A673 (cell line): ENCODE measurements at regions not wholly inside any gene's neighbourhood (a gene's known extent, or its start where the extent isn't known, plus 50 kb on each side); places are given as distances from the start of the nearest gene placed in this dataset.

Source experiments
- BruUV-seq: library from RNA; stranded (reverse); fragments of 400-500 nt; replicated peaks from 2 replicates; lab custom pipeline; 2021; lab: Mats Ljungman, UMichigan
- CTCF ChIA-PET: fragments of 300-600 bp; sonication (Branson Sonifier 250); formaldehyde crosslinking; loops from one replicate; lab custom pipeline; 2022; ENCODE audit warnings: antibody characterized with exemption; lab: Charles Lee
- POLR2A ChIA-PET: fragments of 300-600 bp; sonication (Branson Sonifier 250); formaldehyde crosslinking; loops from one replicate; lab custom pipeline; 2022; ENCODE audit warnings: antibody characterized with exemption; ENCODE audit not compliant: low non-redundant PET; lab: Charles Lee
- DNase-seq: peaks from one replicate; pipeline ENCODE4 v3.0.0-alpha.2; 2015; ENCODE audit warnings: low spot score
- H3K27ac ChIP-seq: fragments of 200-600 bp; sonication (generic); 2 replicates; pipeline ENCODE4 v1.5.1; 2016; ENCODE audit warnings: mixed run types, low read depth, mild to moderate bottlenecking, mixed read lengths, antibody characterized with exemption, low read length; ENCODE audit not compliant: poor library complexity, severe bottlenecking
- H3K27me3 ChIP-seq: fragments of 200-600 bp; sonication (generic); replicated peaks from 2 replicates; pipeline ENCODE4 v1.6.1; 2017; ENCODE audit warnings: mixed run types, low read depth, mild to moderate bottlenecking, mixed read lengths, antibody characterized with exemption, low read length; ENCODE audit not compliant: insufficient read depth, poor library complexity
- H3K36me3 ChIP-seq: fragments of 200-600 bp; sonication (generic); 2 replicates; pipeline ENCODE4 v1.6.1; 2016; ENCODE audit warnings: mixed run types, mild to moderate bottlenecking, mixed read lengths, antibody characterized with exemption, low read length; ENCODE audit not compliant: insufficient read depth, poor library complexity, severe bottlenecking
- H3K4me1 ChIP-seq: fragments of 200-600 bp; sonication (generic); 2 replicates; pipeline ENCODE4 v1.6.1; 2017; ENCODE audit warnings: mixed run types, mild to moderate bottlenecking, mixed read lengths, antibody characterized with exemption, low read length; ENCODE audit not compliant: insufficient read depth, poor library complexity, severe bottlenecking
- H3K4me3 ChIP-seq: fragments of 200-600 bp; sonication (generic); 2 replicates; pipeline ENCODE4 v1.5.1; 2016; ENCODE audit warnings: low read depth, mixed run types, mild to moderate bottlenecking, mixed read lengths, low read length; ENCODE audit not compliant: poor library complexity, severe bottlenecking
- H3K9me3 ChIP-seq: fragments of 200-600 bp; sonication (generic); 2 replicates; pipeline ENCODE4 v1.6.1; 2016; ENCODE audit warnings: mixed run types, low read depth, mild to moderate bottlenecking, mixed read lengths, antibody characterized with exemption, low read length; ENCODE audit not compliant: poor library complexity, severe bottlenecking
- CTCF ChIP-seq: fragments of 300-800, 200-600 bp; sonication (generic); conservative IDR thresholded peaks from 2 replicates; pipeline ENCODE4 v1.5.1; 2017; ENCODE audit warnings: low read depth, mild to moderate bottlenecking, antibody characterized with exemption, low read length, moderate library complexity, mixed read lengths
- EZH2 ChIP-seq: fragments of 200-600 bp; sonication (generic); IDR thresholded peaks from 2 replicates; pipeline ENCODE4 v1.6.1; 2017; ENCODE audit warnings: borderline replicate concordance, low read depth, mild to moderate bottlenecking, mixed read lengths, antibody characterized with exemption, low read length; ENCODE audit not compliant: poor library complexity, severe bottlenecking
- intact Hi-C: fragments of 100-400 bp; cut with micrococcal nuclease; formaldehyde crosslinking; loops from one replicate; pipeline ENCODE4 v1.10.0; 2022; ENCODE audit not compliant: unreplicated experiment

GRCh38 chr14:98292191-98292590, 979.8 kb downstream of the BCL11B start:
- ChIA-PET POLR2A (no interaction called here), CTCF (no interaction called here)
- no peaks in the 10 kb centered on the region for H3K36me3 ChIP-seq
- no peaks in the 10 kb centered on the region for H3K9me3 ChIP-seq
- BruUV-seq, result no TSS peak
- no peaks in the 10 kb centered on the region for H3K4me1 ChIP-seq
- intact Hi-C loops, result no loop called here
- no peak overlapping the region for H3K27ac ChIP-seq
- H3K27me3 ChIP-seq, result no peaks in the 10 kb centered on the region
- TF ChIP-seq EZH2 (no peak), CTCF (no peak)
- no peak for DNase-seq
- H3K4me3 ChIP-seq, result no peak overlapping the region

GRCh38 chr14:98293576-98293975, 978.4 kb downstream of the BCL11B start:
- Histone ChIP-seq H3K36me3 (no peaks in the 10 kb centered on the region), H3K4me3 (no peak overlapping the region), H3K27me3 (no peaks in the 10 kb centered on the region), H3K27ac (no peak overlapping the region), H3K4me1 (no peaks in the 10 kb centered on the region), H3K9me3 (no peaks in the 10 kb centered on the region)
- POLR2A ChIA-PET, result no interaction called here
- intact Hi-C loops, result no loop called here
- CTCF ChIA-PET, result no interaction called here
- DNase-seq, result no peak
- TF ChIP-seq EZH2 (no peak), CTCF (no peak)
- no TSS peak for BruUV-seq

- Histone ChIP-seq H3K4me3 (no peak overlapping the region), H3K27me3 (no peaks in the 10 kb centered on the region), H3K4me1 (no peaks in the 10 kb centered on the region), H3K36me3 (no peaks in the 10 kb centered on the region), H3K9me3 (no peaks in the 10 kb centered on the region), H3K27ac (no peak overlapping the region)
- BruUV-seq, result no TSS peak
- TF ChIP-seq EZH2, result no peak
- TF ChIP-seq CTCF, result no peak
- ChIA-PET CTCF (no interaction called here), POLR2A (no interaction called here)
- intact Hi-C loops, result no loop called here
- no peak for DNase-seq
Measured at GRCh38 chr14:98296895-98297294, 975.1 kb downstream of the BCL11B start.
